Progenitor cell of endocrine pancreas (in vitro differentiated cells): ENCODE measurements at regions not wholly inside any gene's neighbourhood (a gene's known extent, or its start where the extent isn't known, plus 50 kb on each side); places are given as distances from the start of the nearest gene placed in this dataset.

Experiments used
- DNase-seq: peaks from one replicate; pipeline ENCODE4 v3.0.0; 2021; ENCODE audit warnings: low spot score; ENCODE audit not compliant: unreplicated experiment
- H3K27ac Mint-ChIP-seq: 2 replicates; pipeline ENCODE4 v1.8.0; 2021; ENCODE audit warnings: mild to moderate bottlenecking, moderate library complexity, mixed read lengths
- H3K27me3 Mint-ChIP-seq: 2 replicates; pipeline ENCODE4 v1.8.0; 2021; ENCODE audit warnings: mixed read lengths
- H3K36me3 Mint-ChIP-seq: 2 replicates; pipeline ENCODE4 v1.8.0; 2022; ENCODE audit warnings: mixed read lengths; ENCODE audit not compliant: insufficient read depth
- H3K4me1 Mint-ChIP-seq: 2 replicates; pipeline ENCODE4 v1.8.0; 2021; ENCODE audit warnings: low read depth, mixed read lengths
- H3K4me3 Mint-ChIP-seq: 2 replicates; pipeline ENCODE4 v1.8.0; 2021; ENCODE audit warnings: low read depth, mild to moderate bottlenecking, moderate library complexity, mixed read lengths
- H3K9me3 Mint-ChIP-seq: 2 replicates; pipeline ENCODE4 v1.8.0; 2021; ENCODE audit warnings: low read depth, mixed read lengths
- CTCF ChIP-seq: fragments of 200-600 bp; sonication (generic); IDR thresholded peaks from one replicate; pipeline ENCODE4 v1.5.0; 2021; ENCODE audit warnings: antibody characterized with exemption, mild to moderate bottlenecking; ENCODE audit not compliant: unreplicated experiment

- Mint-ChIP-seq H3K36me3 (no peaks in the 10 kb centered on the region), H3K27ac (no peak overlapping the region), H3K9me3 (no peaks in the 10 kb centered on the region), H3K4me3 (no peak overlapping the region), H3K27me3 (peaks cover 43% of the 10 kb centered on the region), H3K4me1 (no peaks in the 10 kb centered on the region)
- DNase-seq, result no peak
- no peak for TF ChIP-seq CTCF
Measured at GRCh38 chr14:98716133-98716532, 555.9 kb downstream of the BCL11B start.

- no peak overlapping the region for H3K27ac Mint-ChIP-seq
- no peak for TF ChIP-seq CTCF
- H3K36me3 Mint-ChIP-seq, result no peaks in the 10 kb centered on the region
- no peaks in the 10 kb centered on the region for H3K4me1 Mint-ChIP-seq
- peaks cover 50% of the 10 kb centered on the region for H3K27me3 Mint-ChIP-seq
- no peaks in the 10 kb centered on the region for H3K9me3 Mint-ChIP-seq
- no peak overlapping the region for H3K4me3 Mint-ChIP-seq
- no peak for DNase-seq
Measured at GRCh38 chr14:98721061-98721460, 550.9 kb downstream of the BCL11B start.

DNA sequence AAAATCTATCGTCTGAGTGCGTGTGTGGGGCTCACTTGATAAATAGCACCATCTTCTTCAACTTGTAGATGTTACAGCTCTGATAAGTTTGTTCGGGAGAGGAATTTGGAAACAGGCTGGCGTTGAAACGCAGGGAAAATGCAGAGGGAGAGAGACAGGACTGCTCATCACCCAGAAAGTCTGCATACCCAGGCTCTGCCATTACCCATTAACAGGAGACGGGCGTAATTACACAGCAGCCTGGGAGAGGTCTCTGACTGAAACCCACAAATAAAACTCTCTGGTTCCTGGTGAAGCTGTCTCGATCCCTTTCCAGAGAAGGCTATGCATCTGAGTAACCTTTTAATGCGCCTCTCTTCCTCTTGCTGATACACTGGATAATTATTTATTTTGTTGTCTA lies 547.3 kb downstream of the BCL11B start:
- peaks cover 34% of the 10 kb centered on the region for H3K27me3 Mint-ChIP-seq
- H3K9me3 Mint-ChIP-seq, result no peaks in the 10 kb centered on the region
- H3K4me3 Mint-ChIP-seq, result no peak overlapping the region
- no peaks in the 10 kb centered on the region for H3K36me3 Mint-ChIP-seq
- no peak for DNase-seq
- H3K4me1 Mint-ChIP-seq, result no peaks in the 10 kb centered on the region
- no peak overlapping the region for H3K27ac Mint-ChIP-seq
- no peak for TF ChIP-seq CTCF

DNA sequence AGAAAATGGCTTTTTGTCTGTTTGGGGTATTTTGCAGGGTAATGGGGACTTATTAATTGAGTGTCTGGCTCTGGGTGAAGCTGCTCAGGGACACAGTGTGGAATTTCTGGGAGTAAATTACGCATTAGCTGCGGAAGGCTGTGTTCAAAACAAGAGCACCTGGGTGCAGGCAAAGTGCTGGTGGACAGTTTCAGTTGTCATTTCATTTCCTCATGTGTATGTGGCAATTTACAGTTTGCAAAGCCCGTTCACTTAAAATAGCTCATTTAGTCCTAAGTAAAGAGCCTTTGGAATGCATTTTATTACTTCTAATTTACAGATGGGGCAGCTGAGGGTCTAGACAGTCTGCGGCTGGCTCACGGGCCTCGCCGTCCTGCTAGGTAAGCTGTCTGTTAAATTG lies 546.8 kb downstream of the BCL11B start:
- Mint-ChIP-seq H3K36me3 (no peaks in the 10 kb centered on the region), H3K9me3 (no peaks in the 10 kb centered on the region), H3K27ac (no peak overlapping the region), H3K4me1 (no peaks in the 10 kb centered on the region), H3K27me3 (peaks cover 31% of the 10 kb centered on the region), H3K4me3 (no peak overlapping the region)
- no peak for TF ChIP-seq CTCF
- no peak for DNase-seq

DNA sequence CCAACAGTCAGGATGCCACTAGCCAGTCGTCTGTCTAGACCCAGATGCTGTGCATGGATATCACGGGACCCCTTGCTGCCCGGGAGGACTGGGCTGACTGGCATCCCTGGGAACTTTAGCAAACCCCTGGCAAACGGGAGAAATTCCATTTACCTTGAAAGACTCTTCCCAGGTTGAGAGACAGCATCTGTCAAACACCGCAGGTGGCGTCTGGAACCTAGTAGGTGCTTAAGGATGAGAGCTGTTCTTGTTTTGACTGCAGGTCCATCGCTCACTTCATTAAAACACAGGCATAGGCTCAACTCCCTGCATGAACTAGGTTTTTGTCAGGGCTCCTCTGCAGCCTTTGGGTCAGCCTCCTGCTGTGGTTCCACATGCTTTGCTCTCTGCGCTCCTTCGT lies 546.3 kb downstream of the BCL11B start:
- Mint-ChIP-seq H3K9me3 (no peaks in the 10 kb centered on the region), H3K27ac (no peak overlapping the region), H3K4me1 (no peaks in the 10 kb centered on the region), H3K4me3 (no peak overlapping the region), H3K27me3 (peaks cover 31% of the 10 kb centered on the region), H3K36me3 (no peaks in the 10 kb centered on the region)
- no peak for DNase-seq
- TF ChIP-seq CTCF, result no peak
